Activated CD4-positive, alpha-beta T cell treated with anti-CD3 and anti-CD28 coated beads, Interleukin-2, amount 50 U/mL, for 4 hours (primary cell): ENCODE measurements at regions not wholly inside any gene's neighbourhood (a gene's known extent, or its start where the extent isn't known, plus 50 kb on each side); places are given as distances from the start of the nearest gene placed in this dataset.
"Not testable (repeated sequence)": the region's sequence is repeated elsewhere in the genome, so short reads cannot be mapped to it uniquely, and the experiment has no call there.

Source experiments
- DNase-seq, 2 experiments: peaks; one replicate each; pipeline ENCODE4 v3.0.0-alpha.2; 2020

DNA sequence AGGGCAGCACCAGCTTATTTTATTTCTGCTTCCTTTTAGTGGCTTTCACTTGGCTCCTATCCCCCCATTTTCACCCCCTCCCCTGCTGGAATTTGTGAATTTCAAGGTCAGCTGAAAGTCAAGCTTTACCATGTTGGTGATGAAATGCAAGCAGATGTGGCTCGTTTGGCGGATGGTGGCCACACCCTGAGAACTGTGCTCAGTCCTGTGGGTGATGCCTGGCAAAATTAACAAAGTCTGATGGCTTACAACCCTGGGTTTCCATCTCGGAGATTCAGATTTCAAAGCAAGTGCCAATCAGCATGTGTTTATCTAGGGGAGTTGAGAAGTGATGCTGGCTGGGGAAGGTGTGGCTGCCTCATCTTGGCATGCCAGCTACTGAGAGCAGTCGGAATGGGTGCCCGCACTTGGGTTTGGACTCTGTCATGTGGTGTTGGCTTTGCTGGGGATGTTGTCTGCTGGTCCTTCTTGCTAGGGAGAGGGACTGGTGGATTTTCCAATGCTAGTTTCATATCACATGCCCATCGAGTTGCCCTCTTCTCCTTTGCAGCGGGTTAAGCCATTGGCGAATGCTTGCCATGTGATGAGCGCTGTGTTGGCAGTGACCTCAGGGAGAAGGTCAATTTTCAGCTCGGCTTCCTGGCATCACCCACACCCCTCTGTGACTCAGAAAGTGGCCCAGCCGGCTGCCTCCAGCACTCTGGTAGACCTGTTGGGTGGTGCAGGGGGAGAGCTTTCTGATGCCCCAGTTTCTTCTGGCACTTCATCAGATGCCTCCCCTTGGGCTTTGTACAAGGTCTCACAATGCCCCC, 77.0 kb upstream of the PITX1 start:
- DNase-seq: no peak

DNA sequence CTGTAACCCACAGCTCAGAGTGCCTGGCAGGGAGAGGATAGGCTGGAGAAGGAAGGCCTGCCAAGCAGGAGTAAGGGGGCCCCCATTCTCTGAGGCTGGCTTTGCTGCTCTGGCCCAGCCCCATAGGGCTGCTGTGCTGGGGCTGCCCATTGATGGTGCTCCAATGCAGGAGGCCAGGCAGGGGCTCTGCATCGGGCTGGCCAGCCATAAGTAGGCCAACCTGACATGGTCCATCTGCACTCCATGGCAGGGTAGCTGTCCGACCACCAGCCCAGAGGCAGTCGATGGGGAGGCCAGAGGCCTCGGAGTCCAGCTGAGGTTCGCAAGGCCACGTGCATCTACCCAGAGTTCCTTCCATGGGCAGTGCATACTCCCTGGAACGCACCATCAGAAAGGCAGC, 75.0 kb upstream of the PITX1 start:
- no peak for DNase-seq

DNA sequence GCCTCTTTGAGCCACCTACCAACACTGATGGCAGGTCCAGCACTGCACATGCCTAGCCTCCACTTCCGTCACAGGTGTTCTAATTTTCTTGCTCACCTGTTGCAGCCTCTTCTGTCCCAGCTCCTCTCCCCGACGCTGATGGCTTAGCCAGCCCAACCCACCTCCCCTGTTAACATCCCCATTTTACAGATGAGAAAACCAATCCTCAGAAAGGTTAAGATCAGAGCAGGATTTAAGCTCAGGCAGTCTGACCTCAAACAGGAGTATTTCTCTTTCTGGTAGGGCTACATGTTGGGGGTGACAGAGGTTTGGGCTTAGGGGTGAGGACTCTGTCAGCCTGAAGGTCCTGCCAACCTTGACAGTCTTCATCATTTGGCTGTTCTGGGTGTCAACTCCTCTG, 74.5 kb upstream of the PITX1 start:
- no peak for DNase-seq

DNA sequence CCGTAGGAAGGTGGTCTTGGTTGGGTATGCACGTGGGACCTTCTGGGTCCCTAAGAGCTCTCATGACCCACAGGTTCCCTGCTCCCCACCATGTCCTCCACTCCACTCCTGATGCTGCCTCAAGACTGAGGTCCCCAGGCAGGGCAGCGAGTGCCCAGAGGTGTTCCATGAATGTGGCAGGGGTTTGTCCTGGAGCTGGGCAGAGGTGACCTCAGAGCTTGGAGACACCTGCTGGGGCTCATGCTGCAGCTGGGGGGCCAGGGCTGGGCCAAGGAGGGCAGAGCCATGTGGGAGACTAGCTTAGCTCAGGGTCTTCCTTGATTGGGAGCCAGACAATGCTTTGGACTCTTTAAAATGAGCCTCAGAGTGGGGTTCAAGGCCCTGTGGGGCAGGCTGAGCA, 74.0 kb upstream of the PITX1 start:
- DNase-seq: no peak

DNA sequence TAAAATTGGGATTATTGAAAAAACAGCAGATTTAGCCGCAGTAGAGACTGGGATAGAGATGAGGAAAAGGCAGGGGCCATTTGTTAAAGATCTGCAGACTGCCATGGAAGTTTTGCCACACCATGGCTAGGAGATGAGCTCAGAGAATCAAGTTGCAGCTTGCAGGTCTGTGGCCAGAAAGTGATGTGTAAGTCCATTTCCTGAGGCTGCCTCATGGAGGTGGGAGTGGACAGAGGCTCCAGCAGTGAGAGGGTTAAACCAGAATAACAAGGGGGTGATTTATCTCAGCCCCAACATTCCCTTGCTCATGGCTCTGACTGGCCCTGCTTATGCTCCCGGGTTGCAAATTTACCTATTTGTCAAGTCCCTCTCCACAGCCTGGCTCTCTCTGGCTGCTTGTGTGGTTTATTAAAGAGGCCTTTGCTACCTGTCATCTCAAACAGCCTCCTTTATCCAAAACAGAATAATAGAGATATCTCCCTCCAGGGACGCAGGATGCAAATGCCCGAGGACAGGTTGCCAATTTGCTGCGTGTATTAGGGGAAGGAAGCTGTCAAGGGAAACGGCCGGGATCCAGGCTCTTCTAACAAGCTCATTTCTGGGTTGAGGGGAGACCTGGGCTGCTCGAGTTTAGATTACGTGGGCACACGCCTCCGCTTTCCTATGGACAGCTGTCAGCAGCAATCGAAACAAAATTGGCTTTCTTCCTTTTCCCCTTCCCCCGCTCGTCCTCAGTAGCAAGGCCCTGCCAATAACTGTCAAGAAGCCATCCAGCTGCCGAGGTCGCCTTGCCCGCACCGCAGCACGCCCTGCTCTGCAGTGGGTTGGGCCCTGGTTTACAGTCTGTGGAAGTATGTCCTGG, 72.8 kb upstream of the PITX1 start:
- DNase-seq: no peak

DNA sequence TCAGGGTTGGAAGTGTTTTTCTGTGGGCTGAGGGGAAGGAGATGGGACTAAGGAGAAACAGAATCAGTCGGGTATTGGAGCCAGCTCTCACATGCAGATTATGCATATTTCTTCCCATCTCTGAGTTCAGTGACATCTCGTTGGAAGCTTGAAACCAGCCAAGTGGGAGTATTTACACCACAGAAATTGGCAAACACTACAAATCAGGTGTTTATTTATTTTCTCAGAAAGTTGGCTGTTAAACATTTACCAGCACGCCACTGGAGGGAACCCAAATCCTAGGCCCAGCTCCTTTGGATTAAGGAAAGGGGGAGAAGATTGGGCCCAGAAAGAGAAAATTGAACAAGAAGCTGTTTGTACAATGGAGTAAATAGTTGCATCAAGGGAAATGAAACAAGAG, 72.1 kb upstream of the PITX1 start:
- no peak for DNase-seq

DNA sequence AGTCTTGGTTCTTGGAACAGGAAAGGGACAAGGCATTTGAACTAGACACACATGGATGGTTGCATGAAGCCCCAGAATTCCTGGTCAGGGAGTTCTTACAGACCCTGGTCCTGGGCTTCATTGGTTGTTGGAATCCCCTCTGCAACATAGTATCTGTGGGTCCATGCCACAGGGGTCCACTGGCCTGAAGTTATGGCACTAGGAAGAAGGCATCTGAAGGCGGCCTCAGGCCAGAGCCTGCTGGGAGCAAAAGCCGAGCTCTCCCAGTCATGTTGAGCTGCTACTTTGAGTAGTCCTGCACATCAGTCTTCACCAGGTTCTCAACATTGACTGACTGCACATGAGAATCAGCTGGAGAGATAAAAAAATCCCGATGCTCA, 71.1 kb upstream of the PITX1 start:
- DNase-seq: no peak

DNA sequence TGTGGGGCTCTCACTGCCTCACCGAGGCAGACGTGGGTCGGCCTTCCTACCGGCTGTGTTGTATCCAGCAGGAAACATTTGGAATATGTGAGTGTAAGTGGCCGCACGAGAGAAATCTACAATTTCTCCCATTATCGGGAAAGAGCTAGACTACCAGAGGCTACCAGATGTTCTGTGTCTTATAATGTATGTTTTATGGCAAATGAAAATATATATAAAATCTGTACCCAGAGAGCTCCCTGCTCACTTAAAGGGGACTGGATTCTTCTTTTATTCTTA, 69.5 kb upstream of the PITX1 start:
- DNase-seq: no peak

DNA sequence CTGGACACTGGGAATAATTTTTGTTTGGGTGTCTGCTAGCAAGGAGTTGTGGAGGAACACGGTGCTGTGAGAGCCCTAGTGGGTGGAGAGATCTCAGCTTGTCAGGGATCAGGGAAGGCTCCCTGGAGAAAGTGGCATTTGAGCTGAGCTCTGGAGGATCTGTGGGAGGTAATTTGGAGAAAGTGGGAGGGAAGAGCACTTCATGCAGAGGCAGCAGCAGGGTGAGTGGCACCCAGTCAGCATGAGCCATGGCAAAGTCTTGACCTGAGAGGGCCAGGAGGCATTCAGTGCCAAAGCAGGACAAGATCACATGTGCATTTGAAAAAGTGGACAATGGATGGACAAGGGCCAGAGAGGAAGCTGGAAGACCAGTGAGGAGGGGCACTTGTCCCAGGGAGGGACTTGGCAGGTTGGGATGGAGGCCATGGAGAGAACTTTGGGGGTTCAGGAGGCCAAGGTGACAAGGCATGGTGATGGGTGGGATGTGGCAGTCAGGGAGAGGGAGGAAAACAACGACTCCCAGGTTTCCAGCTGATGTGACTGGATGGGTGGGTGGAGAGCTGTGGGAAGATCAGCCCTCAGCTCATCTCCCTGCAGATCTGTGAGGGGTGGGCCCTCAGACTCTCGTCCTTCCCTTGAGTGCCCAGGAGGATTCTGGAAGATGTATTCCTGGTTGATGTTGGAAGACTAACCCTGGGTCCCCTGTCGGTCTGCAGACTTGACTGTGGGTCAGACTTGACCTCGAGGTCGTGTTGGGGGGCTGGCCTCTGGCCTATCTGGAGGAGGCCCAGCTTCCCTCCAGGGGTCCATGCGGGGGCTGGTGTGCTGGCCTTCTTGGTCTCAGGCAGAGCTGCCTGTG, 68.9 kb upstream of the PITX1 start:
- no peak for DNase-seq

DNA sequence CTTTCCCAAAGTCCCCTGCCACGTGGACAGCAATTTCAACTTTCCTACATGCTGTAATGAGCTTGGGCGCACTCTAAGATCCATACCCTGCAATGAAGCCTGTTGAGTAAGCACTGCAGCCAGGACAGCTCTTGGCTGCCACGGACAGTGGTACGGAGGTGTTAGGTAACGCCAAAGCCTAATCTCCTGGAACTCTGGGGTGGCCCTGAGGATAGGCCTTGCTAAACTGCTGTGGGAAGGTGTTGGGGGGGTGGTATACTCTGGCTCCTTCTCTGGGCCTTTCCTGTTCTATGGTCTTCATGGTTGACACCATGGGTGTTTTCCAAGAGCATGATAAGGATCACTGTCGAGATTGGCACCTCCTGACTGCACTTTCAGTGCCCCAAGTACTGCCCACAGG, 66.4 kb upstream of the PITX1 start:
- DNase-seq: no peak

DNA sequence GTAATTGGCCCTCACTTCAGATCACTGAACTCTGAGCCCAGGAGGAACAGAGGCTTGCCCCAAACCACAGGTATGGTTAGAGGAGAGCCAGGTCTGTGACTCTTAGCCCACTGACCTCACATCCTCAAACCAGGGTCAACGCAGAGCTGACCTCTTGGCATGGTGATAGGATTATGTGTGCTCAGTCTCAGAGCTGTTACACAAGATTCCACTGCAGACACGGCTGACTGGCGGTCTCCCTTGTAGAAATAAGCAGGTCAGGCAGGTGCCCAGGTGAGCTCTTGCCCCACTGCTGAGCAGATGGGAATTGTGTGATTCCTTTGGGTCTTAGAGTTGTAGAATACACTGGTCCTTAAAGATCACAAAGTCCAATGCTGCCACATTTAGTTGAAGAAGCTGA, 66.0 kb upstream of the PITX1 start:
- DNase-seq: no peak

DNA sequence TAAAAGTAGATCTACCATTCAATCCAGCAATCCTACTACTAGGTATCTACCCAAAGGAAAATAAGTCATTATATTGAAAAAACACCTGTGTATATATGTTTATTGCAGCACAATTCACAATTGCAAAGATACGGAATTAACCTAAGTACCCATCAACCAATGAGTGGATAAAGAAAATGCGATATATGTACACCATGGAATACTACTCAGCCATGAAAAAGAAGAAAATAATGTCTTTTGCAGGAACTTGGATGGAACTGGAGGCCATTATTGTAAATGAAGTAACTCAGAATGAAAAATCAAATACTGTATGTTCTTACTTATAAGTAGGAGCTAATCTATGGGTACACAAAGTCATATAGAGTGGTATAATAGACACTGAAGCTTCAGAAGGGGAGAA, 63.4 kb upstream of the PITX1 start:
- no peak for DNase-seq

DNA sequence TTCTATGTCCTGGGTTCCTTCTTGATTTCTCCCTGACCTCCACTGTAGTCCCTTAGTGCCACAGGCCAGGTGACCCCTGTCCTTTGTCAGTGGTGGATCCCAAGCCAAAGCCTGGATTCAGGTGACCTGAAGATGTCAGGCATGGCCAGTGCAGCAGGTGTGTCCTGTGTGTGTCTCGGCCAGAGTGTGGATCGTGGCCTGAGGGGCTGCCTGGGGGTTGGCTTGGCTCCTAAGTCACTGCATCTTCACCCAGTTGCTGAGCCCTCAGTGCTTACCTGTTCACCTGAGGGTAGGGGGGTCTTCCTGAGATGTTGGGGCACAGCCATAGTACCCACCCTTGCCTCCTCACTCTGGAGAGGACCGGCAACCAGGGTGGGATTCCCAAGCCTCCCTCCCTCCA, 61.8 kb upstream of the PITX1 start:
- no peak for DNase-seq

DNA sequence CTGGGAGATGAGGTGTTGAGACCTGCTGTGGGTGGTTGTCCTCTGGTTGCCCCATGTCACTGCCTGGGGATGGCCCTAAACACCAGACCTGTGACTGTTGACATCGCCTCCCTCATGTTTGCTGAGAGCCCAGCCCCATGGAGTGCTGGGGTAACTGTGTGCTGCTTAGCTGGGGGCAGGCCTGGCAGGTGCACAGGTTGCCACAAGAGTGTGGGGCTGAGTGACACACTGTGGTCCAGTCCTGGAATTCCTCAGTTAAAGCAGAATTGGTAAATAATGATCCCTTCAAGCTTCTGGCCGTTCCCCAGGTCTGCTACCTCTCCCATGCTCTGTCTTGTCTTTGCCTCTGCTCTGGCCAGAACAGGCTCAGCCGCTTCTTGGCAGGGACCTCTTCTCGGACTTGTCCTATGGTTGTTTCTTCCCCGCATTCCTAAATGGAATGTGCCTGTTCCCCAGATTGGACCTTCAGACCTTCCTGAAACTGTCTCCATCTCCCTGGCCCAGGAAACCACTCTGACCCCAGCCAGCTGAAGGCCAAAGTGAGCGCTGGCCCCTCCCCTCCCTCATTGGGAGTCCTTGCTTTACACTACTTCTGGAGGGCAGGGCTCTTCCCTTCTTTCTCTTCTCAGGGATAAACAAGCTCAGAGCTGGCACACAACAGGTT, 61.2 kb upstream of the PITX1 start:
- no peak for DNase-seq

DNA sequence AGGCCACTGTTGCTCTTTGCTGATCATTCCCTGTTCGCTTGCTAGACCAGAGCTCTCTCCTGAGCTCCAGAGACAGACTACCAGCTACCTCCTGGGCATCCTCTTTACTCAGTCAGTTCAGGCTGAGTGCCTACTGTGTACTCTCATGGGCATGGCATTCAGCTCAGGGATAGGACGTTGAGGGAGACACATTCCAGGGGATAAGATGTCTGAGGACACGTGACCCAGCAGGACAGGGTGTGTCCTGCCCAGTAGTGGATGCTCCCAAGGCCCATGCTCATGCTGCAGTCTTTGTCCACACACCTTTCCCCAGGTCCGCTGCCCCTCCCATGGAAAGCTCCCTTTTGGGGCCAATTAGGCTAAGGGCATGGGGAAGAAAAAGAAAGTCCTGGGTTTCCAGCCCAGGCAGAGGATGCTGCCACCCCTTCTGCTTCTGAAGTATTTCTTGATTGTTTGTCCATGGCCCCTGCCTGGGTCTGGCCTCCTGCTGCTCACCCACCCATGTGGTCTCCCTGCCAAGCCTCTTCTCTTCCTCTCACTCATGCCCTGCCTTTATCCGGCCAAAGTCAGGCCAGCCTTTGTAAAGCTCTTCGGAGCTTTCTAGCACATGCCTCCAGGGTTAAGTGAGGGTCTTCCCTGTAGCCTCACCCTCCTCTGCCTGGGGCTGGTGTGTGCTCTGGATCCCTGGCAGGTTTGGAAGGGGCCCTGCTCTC, 60.5 kb upstream of the PITX1 start:
- no peak for DNase-seq

DNA sequence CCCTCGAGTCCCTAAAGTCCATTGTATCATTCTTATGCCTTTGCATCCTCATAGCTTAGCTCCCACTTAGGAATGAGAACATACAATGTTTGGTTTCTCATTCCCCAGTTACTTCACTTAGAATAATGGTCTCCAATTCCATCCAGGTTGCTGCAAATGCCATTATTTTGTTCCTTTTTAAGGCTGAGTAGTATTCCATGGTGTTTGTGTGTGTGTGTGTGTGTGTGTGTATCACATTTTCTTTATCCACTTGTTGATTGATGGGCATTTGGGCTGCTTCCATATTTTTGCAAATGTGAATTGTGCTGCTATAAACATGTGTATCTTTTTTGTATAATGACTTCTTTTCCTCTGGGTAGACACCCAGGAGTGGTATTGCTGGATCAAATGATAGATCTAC, 59.5 kb upstream of the PITX1 start:
- DNase-seq: not testable (repeated sequence)

DNA sequence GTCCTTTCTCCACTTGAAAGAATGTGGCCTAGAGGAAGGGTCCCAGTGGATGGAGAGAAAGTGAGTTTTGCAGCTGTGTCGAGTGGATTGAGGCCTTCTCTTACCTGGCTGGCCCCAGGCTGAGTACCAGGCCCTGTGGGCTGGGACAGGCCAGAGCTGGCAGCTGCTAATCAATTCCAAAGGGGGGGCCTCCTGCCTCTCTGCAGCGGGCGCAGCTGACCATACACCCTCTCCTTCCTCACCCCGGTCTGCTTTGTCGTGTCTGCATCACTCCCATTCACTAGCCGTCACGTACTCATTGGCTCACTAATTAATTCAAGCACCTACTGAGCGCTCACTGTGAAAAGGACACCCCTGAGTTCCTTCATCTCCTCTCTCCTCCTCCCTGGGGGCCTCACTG, 58.4 kb upstream of the PITX1 start:
- DNase-seq: no peak

DNA sequence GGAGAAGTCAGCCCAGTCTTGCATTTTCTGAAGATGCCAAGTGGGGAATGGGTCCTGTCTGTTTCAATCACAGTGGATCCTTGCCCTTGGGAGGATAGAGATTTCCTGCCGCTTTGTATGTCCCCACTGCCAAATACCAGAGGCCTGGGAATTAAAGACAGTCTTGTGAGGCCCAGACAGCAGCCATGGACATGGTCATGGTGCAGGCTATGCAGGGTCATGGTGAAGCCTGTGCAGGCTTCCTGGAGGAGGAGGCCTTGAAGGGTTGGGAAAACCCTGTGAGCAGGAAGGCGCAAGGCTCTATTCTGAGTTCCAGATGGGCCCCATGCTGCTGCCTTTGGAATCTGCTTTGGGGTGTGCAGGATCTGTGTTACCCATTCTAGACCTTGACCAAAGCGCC, 57.3 kb upstream of the PITX1 start:
- no peak for DNase-seq

DNA sequence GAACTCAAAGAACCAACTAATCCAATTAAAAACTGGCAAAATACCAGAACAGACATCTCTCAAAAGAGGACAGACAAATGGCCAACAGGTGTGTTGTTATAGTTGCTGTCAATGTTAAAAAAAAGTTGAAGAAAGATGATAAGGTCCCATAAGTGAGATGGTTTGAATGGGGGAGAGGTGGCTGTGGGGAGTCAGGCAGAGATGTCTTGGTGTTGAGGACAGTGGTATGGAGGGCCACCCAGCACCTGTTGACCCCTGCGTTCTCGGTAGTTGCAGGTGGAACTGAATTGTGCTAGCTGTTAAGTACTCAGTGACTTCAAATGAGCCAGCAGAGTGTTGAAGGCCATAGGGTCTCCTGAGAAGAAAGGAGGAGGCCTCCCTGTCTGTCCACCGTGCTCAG, 55.9 kb upstream of the PITX1 start:
- no peak for DNase-seq

DNA sequence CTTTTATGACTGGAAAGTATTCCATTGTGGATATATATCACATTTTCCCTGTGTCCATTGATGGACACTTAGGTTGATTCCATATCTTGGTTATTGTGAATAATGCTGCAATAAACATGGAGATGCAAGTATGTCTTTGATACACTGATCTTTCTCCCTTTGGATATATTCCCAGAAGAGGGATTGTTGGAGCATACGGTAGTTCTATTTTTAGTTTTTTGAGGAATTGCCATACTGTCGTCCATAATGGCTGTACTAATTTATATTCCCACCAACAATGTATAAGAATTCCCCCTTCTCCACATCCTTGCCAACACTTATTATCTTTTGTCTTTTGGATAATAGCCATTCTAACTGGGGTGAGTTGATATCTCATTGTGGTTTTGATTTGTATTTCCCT, 54.9 kb upstream of the PITX1 start:
- DNase-seq: no peak

DNA sequence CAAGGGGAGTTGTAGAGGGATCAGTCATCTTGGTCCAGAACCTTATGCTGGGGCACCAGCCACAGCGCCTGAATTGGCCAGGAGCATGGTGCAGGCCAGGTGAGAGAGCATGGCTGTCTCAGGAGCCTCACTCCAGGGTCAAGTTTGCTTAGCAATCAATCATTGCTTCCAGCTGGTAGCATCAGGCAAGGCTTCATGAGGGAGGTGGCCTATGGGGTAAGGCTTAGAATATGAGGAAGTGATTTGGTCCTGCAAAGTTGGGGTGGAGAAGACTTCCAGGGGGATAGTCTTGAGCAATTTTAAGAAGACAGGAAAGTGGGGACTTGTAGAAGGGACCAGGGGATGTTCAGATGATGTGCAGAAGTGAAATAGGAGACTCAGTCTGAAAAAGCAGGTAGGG, 53.9 kb upstream of the PITX1 start:
- no peak for DNase-seq

DNA sequence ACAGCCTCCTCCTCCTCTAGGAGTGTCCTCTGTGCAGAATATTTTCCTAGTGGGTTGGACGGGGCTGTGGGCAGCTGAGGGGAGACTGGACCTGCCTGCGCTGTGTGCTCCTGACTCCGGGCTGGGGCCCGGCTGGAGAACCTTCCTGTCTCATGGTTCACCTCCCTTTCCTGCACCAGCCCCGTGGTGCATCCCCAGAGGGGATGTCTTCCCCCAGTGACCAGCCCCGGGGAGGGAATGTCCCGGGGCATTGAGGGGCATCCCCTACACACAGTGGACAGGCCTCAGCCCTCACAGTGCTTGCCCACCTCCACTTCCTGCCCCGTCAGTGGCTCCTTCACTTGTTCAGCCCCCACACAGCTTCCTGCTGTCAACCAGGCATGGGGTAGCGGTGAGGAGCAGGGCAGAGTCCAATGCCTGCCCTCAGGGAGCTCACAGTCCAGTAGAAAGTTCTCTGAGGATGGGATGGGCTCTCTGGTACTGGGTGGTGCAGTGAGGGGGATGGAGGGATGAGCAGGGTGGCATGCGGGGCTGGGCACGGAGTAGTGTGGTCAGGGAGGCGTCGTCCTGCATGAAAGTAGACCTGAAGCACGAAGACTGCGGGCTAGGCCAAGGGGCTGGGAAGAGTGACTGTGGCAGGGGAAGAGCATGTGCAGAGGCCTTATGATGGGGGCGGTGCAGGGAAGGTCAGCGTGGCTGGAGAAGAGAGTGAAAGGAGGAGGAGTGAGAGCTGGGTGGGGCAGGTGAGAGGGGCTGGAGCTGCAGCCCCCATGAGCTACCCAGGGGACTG, 52.1 kb upstream of the PITX1 start:
- no peak for DNase-seq
